GM19463 (cell line): ENCODE measurements at regions not wholly inside any gene's neighbourhood (a gene's known extent, or its start where the extent isn't known, plus 50 kb on each side); places are given as distances from the start of the nearest gene placed in this dataset.
"Not testable (repeated sequence)": the region's sequence is repeated elsewhere in the genome, so short reads cannot be mapped to it uniquely, and the experiment has no call there.

Source experiments
- ATAC-seq: cut with Tn5 transposase; IDR thresholded peaks from one replicate; pipeline ENCODE4 v1.9.1; 2021; ENCODE audit warnings: mild to moderate bottlenecking, moderate library complexity; ENCODE audit not compliant: unreplicated experiment

GRCh38 chr10:46740368-46740767, 161.4 kb downstream of the SYT15 start:
- ATAC-seq, result not testable (repeated sequence)

GRCh38 chr10:46749003-46749402, 162.2 kb upstream of the PTPN20 start:
- peak; percentile 22 for ATAC-seq

DNA sequence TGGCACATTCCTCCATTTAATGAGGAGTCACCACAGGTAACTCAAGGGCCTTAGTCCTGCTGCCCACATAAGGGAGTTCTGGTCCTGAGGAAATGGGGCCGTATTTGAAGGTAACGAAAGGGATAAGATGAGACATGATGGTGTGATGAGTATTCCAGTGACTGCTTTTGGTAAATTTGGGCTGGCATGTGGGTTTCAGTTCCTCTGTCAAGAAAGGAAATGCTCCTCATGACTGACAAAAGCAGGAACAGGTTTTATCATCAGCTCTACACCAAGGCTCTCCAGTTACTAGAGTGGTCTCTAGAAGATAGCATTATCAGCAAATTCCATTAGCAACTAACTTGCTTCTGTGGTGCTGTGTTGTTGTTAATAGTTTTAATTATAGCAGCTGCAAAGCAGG, 161.8 kb upstream of the PTPN20 start:
- peak; percentile 79 for ATAC-seq

GRCh38 chr10:46753763-46754162, 157.5 kb upstream of the PTPN20 start:
- not testable (repeated sequence) for ATAC-seq

GRCh38 chr10:46761471-46761870, 149.8 kb upstream of the PTPN20 start:
- ATAC-seq, result peak; percentile 86

DNA sequence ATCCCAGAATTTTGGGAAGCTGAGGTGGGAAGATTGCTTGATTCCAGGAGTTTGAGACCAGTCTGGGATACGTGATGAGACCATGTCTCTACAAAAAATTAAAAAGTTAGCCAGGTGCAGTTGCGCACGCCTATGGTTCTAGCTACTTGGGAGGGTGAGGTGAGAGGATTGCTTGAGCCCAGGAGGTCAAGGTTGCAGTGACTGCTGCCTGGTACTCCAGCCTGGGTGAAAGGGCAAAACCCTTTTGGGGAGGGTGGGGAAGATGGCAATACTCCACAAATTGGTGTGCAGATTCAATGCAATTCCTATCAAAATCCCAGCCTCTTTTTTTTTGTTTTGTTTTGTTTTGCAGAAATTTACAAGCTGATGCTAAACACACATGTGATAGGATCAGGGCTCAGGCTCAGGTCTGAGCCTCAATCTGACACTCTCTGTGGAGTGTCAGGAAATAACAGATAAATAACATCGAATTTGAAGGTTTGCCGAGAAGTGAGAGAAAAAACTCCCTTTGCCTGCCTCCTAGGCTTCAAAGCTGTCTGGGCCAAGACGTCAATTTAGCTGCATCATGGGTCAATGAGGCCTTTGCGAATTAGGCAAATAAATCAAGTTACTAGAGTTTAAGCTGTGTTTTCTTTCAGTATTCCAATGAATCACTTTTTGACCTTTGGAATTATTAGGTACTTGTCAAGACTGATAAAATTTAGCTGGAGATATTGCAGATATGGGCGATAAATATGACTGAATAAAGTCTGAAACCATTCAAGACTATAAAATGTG, 142.5 kb upstream of the PTPN20 start:
- not testable (repeated sequence) for ATAC-seq

- not testable (repeated sequence) for ATAC-seq
Observed at GRCh38 chr10:46773178-46773896, 137.9 kb upstream of the PTPN20 start.

- not testable (repeated sequence) for ATAC-seq
Observed at GRCh38 chr10:46773897-46774236, 137.4 kb upstream of the PTPN20 start.

DNA sequence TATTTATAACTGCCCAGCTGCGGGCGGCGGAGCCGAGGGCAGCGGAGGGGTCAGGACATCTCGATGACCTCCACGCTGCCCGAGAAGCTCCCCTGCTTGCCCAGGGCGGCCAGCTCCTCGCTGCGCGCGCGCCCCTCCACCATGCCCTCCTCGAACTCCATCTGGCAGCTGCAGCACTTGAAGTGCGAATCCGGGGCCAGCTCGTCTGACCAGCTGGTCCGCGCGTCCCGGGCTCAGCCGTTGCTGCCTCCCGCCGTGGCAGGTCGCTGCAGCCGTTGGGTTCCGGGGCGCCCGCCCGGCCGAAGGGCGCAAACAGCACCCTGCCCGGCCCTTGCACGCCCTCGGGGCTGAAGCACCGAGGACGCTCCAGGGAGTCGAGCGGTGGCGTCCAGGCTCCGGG, 136.9 kb upstream of the PTPN20 start:
- ATAC-seq, result not testable (repeated sequence)

DNA sequence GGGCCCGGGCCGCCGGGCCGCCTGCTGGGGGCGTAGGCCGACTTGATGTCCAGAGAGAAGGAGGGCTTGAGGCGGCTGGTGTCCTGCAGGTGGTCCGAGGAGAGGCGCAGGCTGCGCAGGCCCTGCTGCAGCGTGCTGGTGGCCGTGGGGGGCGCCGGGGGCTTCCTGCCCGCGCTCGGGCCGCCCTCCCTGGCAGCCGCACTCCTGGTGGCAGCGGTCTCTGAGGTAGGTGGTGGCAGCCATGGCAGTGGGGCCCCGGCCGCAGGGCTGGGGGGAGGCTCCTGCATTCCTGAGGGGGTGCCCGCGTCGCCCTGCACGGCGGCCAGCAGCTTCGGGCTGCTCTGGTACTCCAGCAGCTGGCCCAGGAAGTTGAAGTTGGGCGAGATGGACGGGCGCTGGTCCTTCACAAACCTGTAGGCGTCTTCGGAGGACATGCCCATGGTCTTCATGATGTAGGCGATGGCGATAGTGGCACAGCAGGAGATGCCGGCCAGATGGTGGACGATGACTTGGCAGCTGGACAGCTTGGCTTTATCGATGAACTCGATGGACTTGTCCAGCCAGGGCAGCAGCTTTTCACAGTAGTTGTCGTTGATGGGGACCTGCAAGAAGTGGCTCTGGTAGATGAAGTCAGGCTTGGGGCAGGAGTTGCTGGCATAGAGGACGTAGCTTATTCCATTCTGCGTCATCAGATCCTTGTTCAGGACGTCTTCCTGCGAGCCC, 136.1 kb upstream of the PTPN20 start:
- ATAC-seq, result not testable (repeated sequence)

- not testable (repeated sequence) for ATAC-seq
Observed at GRCh38 chr10:46775668-46776059, 135.6 kb upstream of the PTPN20 start.

- ATAC-seq, result not testable (repeated sequence)
Observed at GRCh38 chr10:46779571-46779970, 131.7 kb upstream of the PTPN20 start.

DNA sequence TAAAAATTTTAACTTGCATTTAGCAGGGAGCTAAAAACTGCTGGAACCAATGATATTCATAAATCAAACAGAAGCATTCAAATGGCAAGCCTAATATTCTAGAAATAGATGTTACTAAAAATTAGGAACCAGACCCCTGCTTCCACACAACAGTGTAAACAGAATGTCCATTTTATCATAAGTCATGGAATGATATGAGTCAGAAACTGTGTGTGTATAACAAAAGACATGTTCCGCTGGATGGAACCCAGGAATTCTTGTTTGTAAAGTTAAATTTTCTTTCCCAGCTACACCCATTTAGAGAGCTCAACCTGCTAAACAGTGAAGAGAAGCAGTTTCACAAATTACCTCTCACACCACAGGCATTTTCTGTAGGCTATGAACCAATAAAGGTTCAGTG, 131.1 kb upstream of the PTPN20 start:
- not testable (repeated sequence) for ATAC-seq

- ATAC-seq, result not testable (repeated sequence)
Observed at GRCh38 chr10:46781001-46781400, 130.2 kb upstream of the PTPN20 start.

- ATAC-seq, result peak; percentile 69
Observed at GRCh38 chr10:46782001-46782874, 129.0 kb upstream of the PTPN20 start.

DNA sequence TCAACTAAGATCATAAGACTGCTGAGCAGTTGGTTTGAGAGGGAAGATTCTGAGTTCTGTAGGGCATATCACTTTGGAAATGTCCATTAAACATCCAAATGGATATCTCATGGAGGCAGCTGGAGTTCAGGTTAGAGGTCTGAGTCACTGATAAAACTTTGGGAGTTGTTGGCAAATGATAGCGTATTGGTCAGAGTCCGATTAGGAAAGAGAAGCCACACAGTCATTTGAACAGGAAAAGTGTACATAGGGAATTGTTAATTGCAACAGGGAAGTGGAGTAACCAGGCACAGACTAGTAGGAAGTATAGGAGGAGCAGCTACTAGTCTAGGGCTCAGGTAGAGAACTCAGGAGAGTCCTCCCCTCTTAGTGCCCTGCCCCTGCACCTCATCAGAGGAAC, 126.6 kb upstream of the PTPN20 start:
- ATAC-seq, result not testable (repeated sequence)

DNA sequence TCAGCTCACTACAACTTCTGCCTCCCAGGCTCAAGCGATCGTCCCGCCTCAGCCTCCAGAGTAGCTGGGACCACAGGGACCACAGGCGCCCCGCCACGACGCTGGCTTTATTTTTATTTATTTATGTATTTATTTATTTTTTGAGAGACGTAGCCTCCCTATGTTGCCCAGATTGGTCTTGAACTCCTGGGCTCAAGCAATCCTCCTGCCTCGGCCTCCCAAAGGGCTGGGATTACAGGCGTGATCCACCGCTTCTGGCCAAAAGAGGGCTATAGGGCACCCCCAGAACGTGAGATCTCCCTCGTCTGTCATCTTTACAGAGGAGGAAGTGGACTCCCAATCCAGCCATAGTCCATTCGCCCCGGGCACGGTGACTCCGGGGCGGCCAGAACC, 125.1 kb upstream of the PTPN20 start:
- ATAC-seq, result not testable (repeated sequence)

- peak; percentile 64 for ATAC-seq
Observed at GRCh38 chr10:46786518-46787320, 124.5 kb upstream of the PTPN20 start.

DNA sequence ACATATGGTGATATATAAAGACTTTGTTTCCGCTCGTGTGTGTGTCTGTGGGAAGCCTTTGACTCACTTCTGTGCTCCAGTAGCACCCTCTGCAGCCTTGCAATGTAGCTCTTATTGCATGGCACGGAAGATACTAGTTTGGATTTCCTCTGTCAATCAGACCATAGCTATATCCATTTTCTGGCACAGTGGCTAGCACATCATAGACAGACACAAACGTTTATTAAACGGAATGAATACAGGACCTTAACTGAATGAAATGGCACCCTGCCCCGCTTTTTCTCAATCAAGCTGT, 124.0 kb upstream of the PTPN20 start:
- peak; percentile 43 for ATAC-seq
